HG03159 (cell line): ENCODE measurements at regions not wholly inside any gene's neighbourhood (a gene's known extent, or its start where the extent isn't known, plus 50 kb on each side); places are given as distances from the start of the nearest gene placed in this dataset.
A peak's percentile ranks its signal among the peaks of the same experiment; 100 is the strongest.
"Not testable (repeated sequence)": the region's sequence is repeated elsewhere in the genome, so short reads cannot be mapped to it uniquely, and the experiment has no call there.

Source experiments
- ATAC-seq: cut with Tn5 transposase; IDR thresholded peaks from one replicate; pipeline ENCODE4 v1.9.1; 2021; ENCODE audit warnings: mild to moderate bottlenecking, moderate library complexity; ENCODE audit not compliant: unreplicated experiment

DNA sequence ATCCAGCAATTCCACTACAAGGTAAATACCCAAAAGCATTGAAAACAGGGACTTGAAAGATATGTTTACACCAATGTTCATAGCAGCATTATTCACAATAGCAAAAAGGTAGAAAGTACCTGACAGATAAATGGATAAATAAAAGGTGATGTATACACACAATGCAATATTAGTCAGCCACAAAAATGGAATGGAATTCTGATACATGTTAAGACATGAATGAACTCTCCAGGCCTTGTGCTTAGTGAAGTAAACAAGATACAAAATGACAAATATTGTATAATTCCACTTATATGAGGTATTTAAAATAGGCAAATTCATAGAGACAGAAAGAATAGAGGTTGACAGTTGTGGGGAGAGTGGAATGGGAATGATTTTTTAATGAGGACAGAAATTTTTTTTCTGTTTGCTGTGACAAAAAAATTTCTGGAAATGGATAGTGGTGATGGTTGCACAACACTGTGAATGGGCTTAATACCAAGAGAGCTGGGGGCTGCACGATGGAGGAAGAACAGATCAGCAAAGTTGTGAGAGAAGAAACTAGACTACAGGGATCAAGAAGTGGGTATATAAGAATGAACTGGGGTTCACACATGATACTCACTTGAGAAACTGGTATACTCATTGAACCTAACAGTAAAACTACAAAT, 137.2 kb downstream of the MZT1 start:
- ATAC-seq: no peak

GRCh38 chr13:72586518-72586917, 140.9 kb downstream of the MZT1 start:
- no peak for ATAC-seq

DNA sequence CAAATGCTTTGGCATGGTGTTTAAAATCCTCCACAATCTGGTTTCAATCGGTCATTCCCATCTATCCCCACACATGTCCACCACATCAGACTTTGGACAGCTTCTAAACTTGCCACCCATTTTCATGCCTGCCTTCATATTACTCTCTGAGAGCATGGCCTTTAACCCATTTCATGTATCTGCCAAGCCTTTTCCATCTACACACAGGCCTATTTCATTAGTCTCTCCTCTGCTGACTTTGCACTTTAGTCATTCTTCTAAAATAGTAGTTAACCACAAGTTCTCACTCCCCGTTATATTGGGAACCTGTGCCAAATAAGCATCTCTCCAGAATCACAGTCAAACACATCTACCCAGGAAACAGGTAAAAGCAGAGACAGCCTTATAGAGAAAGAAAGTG, 142.2 kb downstream of the MZT1 start:
- ATAC-seq: no peak

GRCh38 chr13:72571191-72571590, 156.2 kb downstream of the MZT1 start:
- ATAC-seq: no peak

DNA sequence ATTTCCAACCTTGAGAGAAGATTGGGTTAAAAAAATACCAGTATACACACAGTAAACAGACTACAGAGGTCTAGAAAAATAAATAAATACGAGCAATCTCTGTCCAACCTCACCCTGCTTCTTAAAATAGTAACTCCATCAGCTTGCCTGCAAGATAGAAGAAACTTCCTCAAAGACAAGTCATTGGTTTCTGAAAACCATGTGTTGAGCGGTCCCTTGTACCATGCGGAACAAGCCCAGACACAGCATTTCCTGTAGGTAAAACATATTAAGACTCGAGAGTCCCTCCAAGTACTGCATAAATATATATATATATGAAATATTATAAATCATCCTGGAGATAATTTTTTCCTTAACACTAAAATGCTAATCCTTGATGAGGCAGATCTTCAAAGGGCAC, 157.4 kb downstream of the MZT1 start:
- peak; percentile 65 for ATAC-seq

GRCh38 chr13:72567566-72567965, 159.9 kb downstream of the MZT1 start:
- ATAC-seq: no peak

DNA sequence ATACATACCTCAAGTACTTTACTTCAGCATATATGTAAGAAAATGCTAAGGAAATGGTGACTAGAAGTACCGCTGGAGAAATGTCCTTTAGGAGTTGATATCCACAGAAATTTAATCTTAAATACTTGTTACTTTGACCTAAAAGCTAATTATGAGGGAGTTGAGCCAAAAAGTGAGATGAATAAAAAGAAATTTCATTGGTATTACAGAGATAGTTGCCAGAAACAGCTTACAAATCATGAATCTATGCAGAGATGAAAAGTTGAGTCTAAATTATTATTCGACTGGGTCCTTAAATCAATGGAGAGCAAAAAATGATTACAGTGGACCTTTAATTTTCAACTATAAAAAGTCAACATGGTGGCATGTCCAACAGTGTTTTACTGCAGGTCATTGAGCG, 160.9 kb downstream of the MZT1 start:
- ATAC-seq: no peak

DNA sequence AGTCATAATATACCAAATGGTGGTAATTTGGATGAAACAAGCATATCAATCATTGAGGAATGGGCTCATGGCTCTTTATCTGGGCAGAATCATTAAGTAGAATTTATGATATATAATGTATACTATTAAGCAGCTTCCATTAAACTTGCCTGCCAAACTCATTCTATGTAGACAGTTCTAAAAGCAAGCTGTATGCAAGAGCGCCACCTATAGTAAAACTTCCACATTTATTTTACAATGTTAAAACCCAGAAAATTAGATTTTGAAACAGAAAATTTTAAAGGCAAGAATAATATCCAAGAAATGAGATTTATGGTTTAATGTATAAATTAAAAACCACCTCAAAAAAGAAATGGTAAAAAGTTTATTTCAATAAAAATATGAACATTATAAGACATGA, 161.5 kb downstream of the MZT1 start:
- ATAC-seq: peak; percentile 47

- ATAC-seq: no peak
Measured at GRCh38 chr13:72562686-72563085, 164.7 kb downstream of the MZT1 start.

- no peak for ATAC-seq
Measured at GRCh38 chr13:72561791-72562190, 165.6 kb downstream of the MZT1 start.

- ATAC-seq: no peak
Measured at GRCh38 chr13:72559716-72560115, 167.7 kb downstream of the MZT1 start.

DNA sequence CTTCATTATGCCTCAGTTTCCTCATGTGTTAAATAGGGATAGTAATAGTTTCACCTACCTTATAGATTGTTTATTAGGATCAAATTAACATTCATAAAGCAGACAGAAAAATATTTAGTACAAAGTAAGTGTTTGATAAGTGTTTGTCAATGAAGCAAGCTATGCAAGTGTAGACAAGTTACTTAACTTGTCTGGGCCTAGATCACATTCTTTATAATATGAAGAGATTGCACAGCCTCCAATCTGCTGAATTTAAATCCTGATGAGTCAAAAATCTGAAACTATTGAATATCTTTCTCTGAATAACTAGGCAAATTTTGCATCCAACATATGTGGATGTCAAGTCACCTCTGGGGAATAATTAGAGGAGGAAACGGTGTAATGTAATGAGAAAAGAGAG, 170.5 kb downstream of the MZT1 start:
- no peak for ATAC-seq

DNA sequence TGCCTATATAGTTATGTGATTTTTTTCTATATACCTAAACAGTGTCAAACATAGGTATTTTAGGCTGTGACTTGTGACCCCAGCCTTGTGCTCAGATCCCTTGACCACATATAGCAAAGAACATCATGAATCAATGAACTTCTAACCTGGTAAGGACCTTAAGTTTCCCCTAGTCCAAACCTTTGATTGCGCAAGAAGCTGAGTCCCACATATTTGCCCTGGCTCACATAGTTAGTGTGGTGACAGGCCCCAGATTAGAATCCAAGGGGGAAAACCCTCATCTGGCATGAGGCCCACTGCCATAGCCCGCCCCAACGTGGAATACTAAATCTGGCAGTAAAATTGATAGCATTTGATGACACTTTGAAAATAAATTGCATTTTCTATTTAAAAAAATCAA, 171.8 kb downstream of the MZT1 start:
- no peak for ATAC-seq

GRCh38 chr13:72552731-72553130, 174.7 kb downstream of the MZT1 start:
- ATAC-seq: no peak

GRCh38 chr13:72545895-72546294, 181.5 kb downstream of the MZT1 start:
- not testable (repeated sequence) for ATAC-seq

DNA sequence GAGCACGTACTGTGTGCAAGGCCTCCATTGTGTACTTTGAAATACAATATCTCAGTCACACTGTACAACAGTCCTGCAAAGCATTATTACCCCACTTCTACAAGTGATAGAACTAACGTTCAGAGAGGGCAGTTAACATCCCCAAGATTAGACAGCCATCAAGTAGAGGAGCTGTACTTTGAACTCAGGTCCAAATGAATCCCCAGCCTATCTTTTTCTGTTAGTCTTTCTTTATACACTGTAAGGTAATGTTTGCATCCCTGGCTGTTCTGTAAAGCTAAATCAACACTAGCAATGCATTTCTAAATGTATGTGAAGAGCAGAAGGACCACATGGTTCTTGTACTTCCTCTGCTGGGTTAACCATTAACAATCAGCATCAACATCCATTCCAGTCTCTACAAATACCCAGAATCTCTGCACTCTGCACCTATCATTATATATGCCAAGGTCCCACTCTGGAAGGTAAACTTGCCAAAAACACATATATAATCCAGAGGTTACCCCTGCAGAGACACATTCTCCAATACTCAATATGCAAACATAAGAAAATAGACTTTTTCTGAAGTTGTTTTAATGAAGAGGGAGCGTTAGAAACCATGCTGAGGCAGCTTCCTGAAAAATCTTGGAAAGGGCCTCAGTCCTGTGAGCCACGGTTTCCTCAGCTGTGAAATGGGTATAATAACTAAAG, 182.3 kb downstream of the MZT1 start:
- no peak for ATAC-seq

DNA sequence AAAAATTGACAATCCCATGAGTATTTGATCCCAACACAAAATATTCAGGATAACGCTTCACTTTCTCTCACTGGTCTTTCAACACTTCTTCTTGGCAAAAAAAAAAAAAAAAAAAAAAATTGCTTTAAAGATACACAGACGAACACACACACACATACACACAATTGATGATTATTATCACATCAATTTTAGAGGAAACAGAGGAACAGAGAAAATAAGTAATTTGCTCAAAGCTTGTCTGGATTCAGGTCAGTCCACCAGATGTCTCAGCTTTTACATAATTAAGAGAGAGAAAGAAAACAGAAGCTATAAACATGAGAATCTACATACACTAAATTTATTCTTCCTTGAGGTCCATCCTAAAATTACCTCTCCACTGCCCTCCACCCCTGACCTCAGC, 183.4 kb downstream of the MZT1 start:
- ATAC-seq: no peak

DNA sequence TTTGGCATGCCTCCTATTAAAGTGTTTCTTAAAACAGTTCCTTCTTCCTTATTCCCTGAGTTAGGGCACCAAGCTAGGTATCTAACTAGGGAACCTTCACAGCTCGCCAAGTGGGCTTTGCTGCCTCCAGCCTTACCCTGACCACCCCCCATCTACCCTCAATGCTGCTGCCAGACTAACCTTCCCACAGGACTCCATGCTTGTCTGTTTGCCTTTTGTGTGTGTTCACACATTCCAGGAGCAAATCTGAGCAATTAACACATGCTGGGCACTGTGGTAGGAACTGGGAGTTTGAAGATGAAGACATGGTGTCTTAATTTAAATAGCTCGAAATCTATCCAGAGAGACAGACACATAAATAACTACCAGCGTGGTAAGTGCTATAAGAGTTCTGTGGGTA, 185.2 kb downstream of the MZT1 start:
- no peak for ATAC-seq

GRCh38 chr13:72541674-72542073, 185.8 kb downstream of the MZT1 start:
- no peak for ATAC-seq

DNA sequence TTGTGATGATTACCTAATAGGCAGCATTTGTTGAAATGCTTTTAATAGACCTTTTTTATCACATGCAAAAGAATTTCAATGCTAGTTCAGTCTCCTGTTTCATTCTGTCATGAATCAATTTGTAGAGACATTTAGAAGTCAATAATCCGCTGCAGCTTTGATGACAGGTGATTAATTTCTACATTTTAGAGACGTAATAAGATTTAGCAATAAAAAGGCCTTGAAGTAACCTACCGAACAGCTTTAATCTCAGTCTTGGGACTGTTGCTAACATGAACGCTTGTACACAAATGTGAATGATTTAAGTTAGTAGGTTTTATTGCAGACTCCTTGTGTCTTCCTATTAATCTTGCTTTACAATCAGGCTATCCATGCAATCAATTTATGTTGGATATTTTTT, 186.5 kb downstream of the MZT1 start:
- ATAC-seq: no peak

DNA sequence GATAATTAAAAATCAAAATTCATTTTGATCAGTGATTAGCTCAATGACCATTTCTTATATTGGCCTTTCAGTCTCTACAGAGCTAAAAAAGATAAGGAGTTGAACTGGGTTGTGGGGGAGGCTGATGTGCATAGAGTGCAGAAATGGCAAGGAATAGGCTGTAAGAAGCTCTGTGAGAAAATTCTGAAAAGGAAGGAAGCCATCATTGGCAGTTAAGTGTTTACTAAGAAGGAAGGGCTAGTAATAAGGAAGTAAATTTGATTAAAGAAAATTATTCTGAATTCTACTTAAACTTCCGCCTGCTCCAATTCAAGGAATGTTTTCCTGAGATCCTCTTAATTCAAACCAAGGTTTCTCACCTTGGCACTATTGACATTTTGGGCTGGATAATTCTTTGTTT, 187.5 kb downstream of the MZT1 start:
- no peak for ATAC-seq

DNA sequence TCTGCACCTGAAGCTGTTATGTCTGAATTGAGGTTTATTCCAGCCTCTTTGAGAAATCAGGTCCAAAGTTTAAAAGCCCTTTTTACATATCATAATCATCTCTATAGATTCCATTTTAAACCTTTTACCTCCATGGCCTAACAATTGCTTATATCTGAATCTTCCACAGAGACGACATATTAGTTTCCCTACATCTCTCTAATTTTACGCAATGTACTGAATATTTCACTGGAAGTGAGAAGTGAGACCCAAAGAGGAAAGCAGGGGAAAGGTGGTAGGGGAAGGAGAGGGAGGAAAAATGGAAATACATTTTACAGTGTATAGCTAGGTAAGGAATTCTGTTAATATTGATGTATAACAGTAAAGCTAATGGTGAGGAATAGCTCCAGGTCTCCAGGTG, 189.6 kb downstream of the MZT1 start:
- ATAC-seq: no peak

DNA sequence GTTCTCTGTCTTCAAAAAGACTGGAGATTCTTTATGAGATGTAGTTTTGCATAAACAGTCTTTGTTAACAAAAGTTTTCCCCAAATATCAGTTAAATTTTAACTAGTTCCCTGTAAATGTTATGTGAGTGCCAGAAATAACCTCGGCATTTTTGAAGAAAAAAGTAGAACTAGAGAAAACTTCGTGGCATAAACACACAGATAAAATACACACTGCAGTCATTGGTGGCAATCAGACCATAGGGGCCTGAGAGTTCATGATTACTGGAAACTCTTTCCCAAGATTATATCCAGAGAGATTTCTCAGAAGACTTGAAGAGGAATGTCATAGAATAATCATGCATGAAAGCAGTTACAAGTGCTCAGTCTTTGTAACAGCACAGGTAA, 190.0 kb downstream of the MZT1 start:
- ATAC-seq: no peak
